ENCODE measurements at regions not wholly inside any gene's neighbourhood (a gene's known extent, or its start where the extent isn't known, plus 50 kb on each side); places are given as distances from the start of the nearest gene placed in this dataset.

- no peak for TF ChIP-seq POLR2A (IDR thresholded peaks at IDR 0.05)
- TF ChIP-seq, protein P1, sequence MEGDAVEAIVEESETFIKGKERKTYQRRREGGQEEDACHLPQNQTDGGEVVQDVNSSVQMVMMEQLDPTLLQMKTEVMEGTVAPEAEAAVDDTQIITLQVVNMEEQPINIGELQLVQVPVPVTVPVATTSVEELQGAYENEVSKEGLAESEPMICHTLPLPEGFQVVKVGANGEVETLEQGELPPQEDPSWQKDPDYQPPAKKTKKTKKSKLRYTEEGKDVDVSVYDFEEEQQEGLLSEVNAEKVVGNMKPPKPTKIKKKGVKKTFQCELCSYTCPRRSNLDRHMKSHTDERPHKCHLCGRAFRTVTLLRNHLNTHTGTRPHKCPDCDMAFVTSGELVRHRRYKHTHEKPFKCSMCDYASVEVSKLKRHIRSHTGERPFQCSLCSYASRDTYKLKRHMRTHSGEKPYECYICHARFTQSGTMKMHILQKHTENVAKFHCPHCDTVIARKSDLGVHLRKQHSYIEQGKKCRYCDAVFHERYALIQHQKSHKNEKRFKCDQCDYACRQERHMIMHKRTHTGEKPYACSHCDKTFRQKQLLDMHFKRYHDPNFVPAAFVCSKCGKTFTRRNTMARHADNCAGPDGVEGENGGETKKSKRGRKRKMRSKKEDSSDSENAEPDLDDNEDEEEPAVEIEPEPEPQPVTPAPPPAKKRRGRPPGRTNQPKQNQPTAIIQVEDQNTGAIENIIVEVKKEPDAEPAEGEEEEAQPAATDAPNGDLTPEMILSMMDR (IDR thresholded peaks at IDR 0.05) = no peak
These were observed 863.6 kb downstream of the FAM181B start for GRCh38 chr11:81870066-81870412.
